Esophagus muscularis mucosa (tissue), 3 donors: ENCODE measurements at regions not wholly inside any gene's neighbourhood (a gene's known extent, or its start where the extent isn't known, plus 50 kb on each side); places are given as distances from the start of the nearest gene placed in this dataset.

ENCODE experiments used
- CTCF ChIP-seq, 3 experiments: fragments of 200-600 bp in 2 of 3; fragments of 450-650 bp in 1 of 3; sonication (generic) in 2 of 3; IDR thresholded peaks; one replicate each; pipeline ENCODE4 v1.5.1; 2017 to 2019; ENCODE audit warnings: antibody characterized with exemption in 3 of 3, mild to moderate bottlenecking in 2 of 3, moderate library complexity in 1 of 3
- POLR2AphosphoS5 ChIP-seq, 2 donors: sonication (generic); formaldehyde crosslinking; IDR thresholded peaks; one replicate each; pipeline ENCODE4 v1.6.1; 2017; ENCODE audit warnings: antibody characterized with exemption in 2 of 2

- TF ChIP-seq CTCF (IDR thresholded peaks at IDR 0.05) (no peak), POLR2AphosphoS5 (IDR thresholded peaks at IDR 0.05) (no peak)
These were observed 793.4 kb upstream of the CELF4 start for GRCh38 chr18:38358805-38359657.
